OCI-LY7 (cell line): ENCODE measurements at regions not wholly inside any gene's neighbourhood (a gene's known extent, or its start where the extent isn't known, plus 50 kb on each side); places are given as distances from the start of the nearest gene placed in this dataset.

Source experiments
- EZH2phosphoT487 ChIP-seq: fragments of 200-600 bp; sonication (generic); IDR thresholded peaks from 2 replicates; pipeline ENCODE4 v1.6.1; 2018; ENCODE audit warnings: low read depth, borderline replicate concordance, mild to moderate bottlenecking, mixed run types, antibody characterized with exemption, low read length, moderate library complexity, mixed read lengths
- TF ChIP-seq, protein P1 (sequence below): fragments of 200-600 bp; sonication (generic); conservative IDR thresholded peaks from 2 replicates; pipeline ENCODE4 v1.5.1; 2014; ENCODE audit warnings: mild to moderate bottlenecking, antibody characterized with exemption, low read length, moderate library complexity, mixed read lengths

GRCh38 chr11:15371533-15371932, 256.8 kb downstream of the INSC start:
- TF ChIP-seq, protein P1, sequence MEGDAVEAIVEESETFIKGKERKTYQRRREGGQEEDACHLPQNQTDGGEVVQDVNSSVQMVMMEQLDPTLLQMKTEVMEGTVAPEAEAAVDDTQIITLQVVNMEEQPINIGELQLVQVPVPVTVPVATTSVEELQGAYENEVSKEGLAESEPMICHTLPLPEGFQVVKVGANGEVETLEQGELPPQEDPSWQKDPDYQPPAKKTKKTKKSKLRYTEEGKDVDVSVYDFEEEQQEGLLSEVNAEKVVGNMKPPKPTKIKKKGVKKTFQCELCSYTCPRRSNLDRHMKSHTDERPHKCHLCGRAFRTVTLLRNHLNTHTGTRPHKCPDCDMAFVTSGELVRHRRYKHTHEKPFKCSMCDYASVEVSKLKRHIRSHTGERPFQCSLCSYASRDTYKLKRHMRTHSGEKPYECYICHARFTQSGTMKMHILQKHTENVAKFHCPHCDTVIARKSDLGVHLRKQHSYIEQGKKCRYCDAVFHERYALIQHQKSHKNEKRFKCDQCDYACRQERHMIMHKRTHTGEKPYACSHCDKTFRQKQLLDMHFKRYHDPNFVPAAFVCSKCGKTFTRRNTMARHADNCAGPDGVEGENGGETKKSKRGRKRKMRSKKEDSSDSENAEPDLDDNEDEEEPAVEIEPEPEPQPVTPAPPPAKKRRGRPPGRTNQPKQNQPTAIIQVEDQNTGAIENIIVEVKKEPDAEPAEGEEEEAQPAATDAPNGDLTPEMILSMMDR, result no peak
- TF ChIP-seq EZH2phosphoT487, result no peak
